GM21390 (cell line): ENCODE measurements at regions not wholly inside any gene's neighbourhood (a gene's known extent, or its start where the extent isn't known, plus 50 kb on each side); places are given as distances from the start of the nearest gene placed in this dataset.

Experiments
- ATAC-seq: cut with Tn5 transposase; IDR thresholded peaks from one replicate; pipeline ENCODE4 v1.9.1; 2021; ENCODE audit not compliant: unreplicated experiment

- ATAC-seq: no peak
Measured at GRCh38 chr13:90776051-90776748, 571.3 kb upstream of the MIR17HG start.

- no peak for ATAC-seq
Measured at GRCh38 chr13:90783273-90783672, 564.2 kb upstream of the MIR17HG start.

GRCh38 chr13:90787007-90787406 is 560.5 kb upstream of the MIR17HG start:
- no peak for ATAC-seq

- no peak for ATAC-seq
Measured at GRCh38 chr13:90792335-90792734, 555.2 kb upstream of the MIR17HG start.

GRCh38 chr13:90793261-90793820 is 554.1 kb upstream of the MIR17HG start:
- ATAC-seq: no peak

- no peak for ATAC-seq
Measured at GRCh38 chr13:90796474-90796873, 551.0 kb upstream of the MIR17HG start.

- ATAC-seq: no peak
Measured at GRCh38 chr13:90797335-90797734, 550.2 kb upstream of the MIR17HG start.

GRCh38 chr13:90798381-90798780 is 549.1 kb upstream of the MIR17HG start:
- no peak for ATAC-seq

GRCh38 chr13:90800082-90800746 is 547.3 kb upstream of the MIR17HG start:
- no peak for ATAC-seq

- ATAC-seq: no peak
Measured at GRCh38 chr13:90801621-90802020, 545.9 kb upstream of the MIR17HG start.

- ATAC-seq: no peak
Measured at GRCh38 chr13:90803210-90803609, 544.3 kb upstream of the MIR17HG start.

- ATAC-seq: no peak
Measured at GRCh38 chr13:90806016-90806615, 541.4 kb upstream of the MIR17HG start.

- no peak for ATAC-seq
Measured at GRCh38 chr13:90806892-90807291, 540.6 kb upstream of the MIR17HG start.

- no peak for ATAC-seq
Measured at GRCh38 chr13:90808838-90809237, 538.6 kb upstream of the MIR17HG start.

- no peak for ATAC-seq
Measured at GRCh38 chr13:90824032-90824431, 523.5 kb upstream of the MIR17HG start.

- ATAC-seq: no peak
Measured at GRCh38 chr13:90826688-90827087, 520.8 kb upstream of the MIR17HG start.

- no peak for ATAC-seq
Measured at GRCh38 chr13:90830782-90831181, 516.7 kb upstream of the MIR17HG start.

- ATAC-seq: no peak
Measured at GRCh38 chr13:90833951-90834350, 513.5 kb upstream of the MIR17HG start.

GRCh38 chr13:90834700-90835099 is 512.8 kb upstream of the MIR17HG start:
- no peak for ATAC-seq

- no peak for ATAC-seq
Measured at GRCh38 chr13:90835826-90836225, 511.7 kb upstream of the MIR17HG start.

GRCh38 chr13:90838317-90838960 is 509.0 kb upstream of the MIR17HG start:
- ATAC-seq: no peak
